ENCODE measurements at regions not wholly inside any gene's neighbourhood (a gene's known extent, or its start where the extent isn't known, plus 50 kb on each side); places are given as distances from the start of the nearest gene placed in this dataset.
"Not testable (repeated sequence)": the region's sequence is repeated elsewhere in the genome, so short reads cannot be mapped to it uniquely, and the experiment has no call there.

- DNase-seq (ENCODE audit: low spot score) = no peak
These were observed 366.9 kb downstream of the FAM72C start for GRCh38 chr1:143604887-143605286.

- DNase-seq (ENCODE audit: low spot score) = no peak
These were observed 387.3 kb downstream of the FAM72C start for GRCh38 chr1:143584508-143584907.

DNA sequence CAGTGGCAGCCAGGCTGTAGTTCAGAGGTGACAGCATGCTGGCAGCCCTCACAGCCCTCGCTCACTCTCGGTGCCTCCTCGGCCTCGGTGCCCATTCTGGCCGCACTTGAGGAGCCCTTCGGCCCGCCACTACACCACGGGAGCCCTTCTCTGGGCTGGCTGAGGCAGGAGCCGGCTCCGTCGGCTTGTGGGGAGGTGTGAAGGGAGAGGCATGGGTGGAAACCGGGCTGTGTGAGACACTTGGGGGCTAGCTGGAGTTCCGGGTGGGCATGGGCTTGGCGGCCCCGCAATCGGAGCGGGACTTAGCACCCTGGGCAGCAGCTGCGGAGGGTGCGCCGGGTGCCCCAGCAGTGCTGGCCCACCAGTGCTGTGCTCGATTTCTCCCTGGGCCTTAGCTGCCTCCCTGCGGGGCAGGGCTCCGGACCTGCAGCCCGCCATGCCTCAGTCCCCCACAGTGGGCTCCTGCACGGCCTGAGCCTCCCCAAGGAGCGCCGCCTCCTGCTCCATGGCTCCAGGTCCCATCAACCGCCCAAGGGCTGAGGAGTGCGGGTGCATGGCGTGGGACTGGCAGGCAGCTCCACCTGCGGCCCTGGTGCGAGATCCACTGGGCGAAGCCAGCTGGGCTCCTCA lies 396.8 kb downstream of the FAM72C start:
- DNase-seq (ENCODE audit: low spot score) = no peak

DNA sequence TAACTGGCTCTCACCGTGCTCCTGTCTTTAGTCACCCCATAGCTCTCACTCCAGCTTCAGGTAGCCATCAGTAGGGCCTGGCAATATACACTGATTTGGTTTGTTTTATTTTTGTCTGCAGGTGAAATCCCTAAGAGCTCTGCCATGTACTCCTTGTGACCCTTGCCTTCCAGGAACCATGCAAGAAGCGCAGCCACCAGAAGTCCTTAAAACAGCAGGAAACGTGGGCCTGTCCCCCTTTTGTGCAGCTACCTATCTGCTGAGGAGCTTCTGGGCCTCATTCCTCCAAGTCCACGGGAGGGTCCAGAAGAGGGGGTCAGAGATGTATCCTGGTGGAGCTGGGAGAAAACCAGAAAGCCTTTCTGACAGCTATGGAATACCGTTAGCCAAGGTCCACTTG lies 399.1 kb downstream of the FAM72C start:
- DNase-seq (ENCODE audit: low spot score) = not testable (repeated sequence)

DNA sequence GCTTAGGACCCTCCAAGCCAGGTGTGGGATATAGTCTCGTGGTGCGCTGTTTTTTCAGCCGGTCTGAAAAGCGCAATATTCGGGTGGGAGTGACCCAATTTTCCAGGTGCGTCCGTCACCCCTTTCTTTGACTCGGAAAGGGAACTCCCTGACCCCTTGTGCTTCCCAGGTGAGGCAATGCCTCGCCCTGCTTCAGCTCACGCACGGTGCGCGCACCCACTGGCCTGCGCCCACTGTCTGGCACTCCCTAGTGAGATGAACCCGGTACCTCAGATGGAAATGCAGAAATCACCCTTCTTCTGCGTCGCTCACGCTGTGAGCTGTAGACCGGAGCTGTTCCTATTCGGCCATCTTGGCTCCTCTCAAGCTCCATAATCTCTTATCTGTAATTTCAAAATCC lies 408.0 kb downstream of the FAM72C start:
- DNase-seq (ENCODE audit: low spot score) = not testable (repeated sequence)

DNA sequence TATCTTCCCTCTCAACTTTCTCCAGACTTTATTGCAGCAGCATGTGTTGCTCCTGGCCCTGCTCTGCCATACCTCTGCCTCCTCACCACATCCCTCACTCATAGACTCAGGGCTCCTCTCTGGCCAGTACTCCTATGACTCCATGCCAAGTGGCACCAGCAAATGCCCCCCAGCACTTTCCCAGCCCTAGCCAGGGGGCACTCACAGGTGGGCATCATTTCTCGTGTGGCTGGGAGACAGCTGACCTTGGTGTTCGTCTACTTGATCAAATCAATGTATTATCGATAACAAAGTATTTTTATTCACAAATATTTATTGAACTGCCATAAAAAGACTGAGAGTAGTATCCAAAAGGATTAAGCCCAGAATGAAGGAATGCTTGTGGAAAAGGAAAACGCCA lies 418.2 kb downstream of the FAM72C start:
- no peak for DNase-seq (ENCODE audit: low spot score)

DNA sequence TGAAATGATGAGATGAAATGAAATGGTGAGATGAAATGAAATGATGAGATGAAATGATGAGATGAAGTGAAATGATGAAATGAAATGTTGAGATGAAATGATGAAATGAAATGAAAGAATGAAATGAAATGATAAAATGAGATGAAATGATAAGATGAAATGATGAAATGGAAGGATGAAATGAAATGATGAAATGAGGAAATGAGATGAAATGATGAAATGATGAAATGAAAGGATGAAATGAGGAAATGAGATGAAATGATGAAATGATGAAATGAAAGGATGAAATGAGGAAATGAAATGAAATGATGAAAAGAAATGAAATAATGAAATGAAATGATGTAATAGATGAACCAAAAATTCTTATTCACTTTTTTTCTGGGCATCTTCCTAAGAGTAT lies 467.1 kb downstream of the FAM72C start:
- not testable (repeated sequence) for DNase-seq (ENCODE audit: low spot score)

GRCh38 chr1:143504080-143504479 lies 467.7 kb downstream of the FAM72C start:
- not testable (repeated sequence) for DNase-seq (ENCODE audit: low spot score)

- not testable (repeated sequence) for DNase-seq (ENCODE audit: low spot score)
These were observed 468.7 kb downstream of the FAM72C start for GRCh38 chr1:143503048-143503447.

DNA sequence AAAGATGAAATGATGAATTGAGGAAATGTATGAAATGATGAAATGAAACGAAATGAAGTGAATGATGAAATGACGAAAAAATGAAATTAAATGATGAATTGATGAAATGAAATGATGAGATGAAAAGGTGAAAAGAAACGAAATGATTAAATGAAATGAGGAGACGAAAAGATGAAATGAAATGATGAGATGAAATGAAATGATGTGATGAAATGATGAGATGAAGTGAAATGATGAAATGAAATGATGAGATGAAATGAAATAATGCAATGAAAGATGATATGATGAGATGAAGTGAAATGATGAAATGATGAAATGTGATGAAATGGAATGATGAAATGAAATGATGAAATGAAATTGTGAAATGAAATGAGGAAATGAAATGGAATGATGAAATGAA lies 469.7 kb downstream of the FAM72C start:
- not testable (repeated sequence) for DNase-seq (ENCODE audit: low spot score)

- not testable (repeated sequence) for DNase-seq (ENCODE audit: low spot score)
These were observed 473.6 kb downstream of the FAM72C start for GRCh38 chr1:143498059-143498749.

- DNase-seq (ENCODE audit: low spot score) = no peak
These were observed 474.4 kb downstream of the FAM72C start for GRCh38 chr1:143497374-143497747.

- DNase-seq (ENCODE audit: low spot score) = not testable (repeated sequence)
These were observed 475.0 kb downstream of the FAM72C start for GRCh38 chr1:143496526-143497373.

All from putamen (tissue), 1 donor.